ENCODE measurements at regions not wholly inside any gene's neighbourhood (a gene's known extent, or its start where the extent isn't known, plus 50 kb on each side); places are given as distances from the start of the nearest gene placed in this dataset.

DNA sequence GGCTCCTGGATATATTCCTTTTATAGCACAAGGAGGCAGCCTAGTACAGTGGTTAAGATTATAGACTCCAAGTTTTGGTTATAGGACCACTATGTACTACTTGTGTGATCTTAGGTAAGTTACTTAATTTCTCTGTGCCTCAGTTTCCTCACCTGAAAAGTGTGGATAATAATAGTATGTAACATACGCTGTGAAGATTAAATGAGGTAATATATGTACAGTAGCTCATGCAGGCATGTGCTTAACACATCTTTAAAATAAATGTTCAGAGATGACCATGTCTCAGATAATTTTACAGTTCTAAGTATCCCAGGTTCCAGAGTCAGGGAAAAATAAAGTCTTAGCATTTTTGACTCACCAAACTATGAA is 55.7 kb upstream of the TRABD2B start:
- DNase-seq (ENCODE audit: low spot score): no peak

DNA sequence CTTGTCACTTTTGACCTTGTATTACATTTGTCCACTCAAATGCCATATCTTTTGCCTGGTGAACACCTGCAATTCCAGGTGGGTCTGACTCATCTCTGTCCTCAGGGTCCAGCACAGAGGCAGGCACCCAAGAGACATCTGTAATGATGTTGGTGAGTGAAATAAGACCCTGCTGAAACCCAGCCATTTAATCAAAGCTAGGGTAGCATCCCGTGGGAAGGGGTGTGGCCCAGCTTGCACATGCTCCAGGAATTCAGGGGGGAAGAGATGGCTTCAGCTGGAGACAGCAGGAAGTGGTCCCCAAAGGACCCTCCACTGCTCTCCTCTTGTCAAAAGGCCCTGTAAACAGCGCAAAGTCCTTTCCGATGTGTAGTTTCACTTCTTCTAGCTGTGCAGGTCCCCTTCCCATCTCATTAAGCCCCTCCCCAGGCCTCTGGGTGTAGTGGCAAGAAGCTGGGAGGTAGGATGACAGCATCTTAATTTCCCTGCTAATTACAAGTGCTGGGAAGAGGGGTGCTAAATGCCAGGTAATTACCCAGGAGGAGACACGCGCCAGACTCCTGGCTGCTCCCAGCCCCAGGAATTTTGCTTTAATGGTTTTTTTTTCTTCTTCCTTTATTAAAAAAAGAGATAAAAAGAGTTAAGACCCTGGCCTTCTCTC is 54.4 kb upstream of the TRABD2B start:
- no peak for DNase-seq (ENCODE audit: low spot score)

DNA sequence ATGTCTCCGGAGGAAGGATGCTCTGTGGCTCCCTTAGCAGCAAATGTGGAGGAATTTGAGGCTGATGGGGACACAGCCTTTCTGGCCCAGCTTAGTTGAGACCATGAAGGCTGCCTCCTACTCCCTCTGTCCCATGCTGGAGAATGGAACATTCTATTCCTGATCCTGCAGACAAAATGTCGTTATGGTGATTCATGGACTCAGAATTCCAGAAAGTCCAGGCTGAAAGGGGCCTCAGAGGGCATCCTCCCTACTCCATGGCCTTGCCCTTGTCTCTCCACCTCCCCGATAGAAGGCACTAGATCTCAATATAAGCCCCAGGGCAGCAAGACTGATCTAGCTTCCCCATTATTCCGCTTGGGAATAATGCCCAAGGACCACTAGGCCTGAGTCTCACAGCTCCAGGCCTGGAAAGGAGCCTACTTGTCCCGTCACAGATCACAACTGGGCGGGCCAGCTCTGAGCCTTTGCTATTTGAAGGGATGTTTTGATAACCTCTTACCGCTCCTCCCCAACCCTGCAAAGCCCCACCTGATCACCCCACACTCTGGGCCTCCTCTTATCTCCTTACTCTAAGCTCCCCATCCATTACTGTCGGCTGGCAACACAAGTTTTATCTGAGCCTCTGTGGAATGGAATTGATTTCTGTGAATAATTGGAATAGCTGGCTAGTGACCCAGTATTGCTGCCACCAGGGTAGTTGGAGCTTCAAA is 52.8 kb upstream of the TRABD2B start:
- DNase-seq (ENCODE audit: low spot score): no peak

DNA sequence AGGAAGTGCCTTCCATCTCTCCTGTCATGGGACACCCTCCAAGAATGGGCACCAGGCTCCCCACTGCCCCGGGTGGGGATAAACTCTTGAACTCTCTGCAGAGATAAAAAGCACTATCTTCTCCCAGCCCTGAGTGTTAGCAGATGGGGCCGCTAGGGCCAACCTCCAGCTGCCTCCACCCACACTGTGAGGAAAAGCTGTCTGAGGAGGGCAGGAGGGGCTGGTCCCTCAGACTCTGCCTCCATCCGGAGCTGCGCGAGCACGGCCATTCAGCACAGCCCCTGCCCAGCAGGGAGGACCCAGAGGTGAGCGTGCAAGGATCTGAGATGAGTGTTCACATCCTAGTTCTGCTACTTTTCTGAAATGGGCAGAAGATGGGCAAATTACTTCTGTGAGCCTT is 51.8 kb upstream of the TRABD2B start:
- no peak for DNase-seq (ENCODE audit: low spot score)

DNA sequence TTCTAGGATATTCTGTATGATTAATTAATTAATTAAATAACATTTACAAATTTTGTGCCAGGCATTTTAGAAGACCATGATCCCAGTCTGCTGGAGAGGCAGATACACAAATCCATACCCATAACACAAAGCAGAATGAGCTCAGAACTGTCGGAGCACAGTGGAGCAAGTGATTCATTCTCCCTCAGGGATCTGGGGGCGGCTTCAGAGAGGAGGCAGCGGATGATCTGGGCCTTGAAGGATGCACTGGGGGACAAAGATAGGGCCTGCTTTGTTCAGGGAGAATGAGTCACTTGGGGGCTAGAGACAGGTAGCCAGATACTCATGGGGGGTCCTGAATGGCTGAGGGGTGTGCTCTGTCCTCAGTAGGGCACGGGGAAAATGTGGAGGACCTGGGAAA is 50.9 kb upstream of the TRABD2B start:
- no peak for DNase-seq (ENCODE audit: low spot score)

DNA sequence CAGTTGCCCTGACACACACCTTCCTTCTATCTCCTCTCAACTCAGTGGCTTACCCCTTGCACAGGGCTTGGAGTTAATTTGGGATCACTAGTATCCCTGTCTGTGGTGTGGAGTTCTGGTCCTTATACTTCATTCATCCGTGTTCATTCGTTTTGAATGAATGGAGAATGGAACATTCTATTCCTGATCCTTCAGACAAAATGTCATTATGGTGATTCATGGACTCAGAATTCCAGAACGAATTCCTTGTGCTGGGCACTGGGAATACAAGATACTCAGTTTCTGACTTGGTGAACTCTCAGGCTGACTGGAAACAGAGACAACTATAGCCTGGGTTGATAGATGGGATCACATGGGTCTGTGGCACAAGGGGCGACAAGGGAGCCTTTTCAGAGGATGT is 49.9 kb upstream of the TRABD2B start:
- DNase-seq (ENCODE audit: low spot score): no peak

All from HuH-7 (cell line).